Liver (tissue), 7 donors: ENCODE measurements at regions not wholly inside any gene's neighbourhood (a gene's known extent, or its start where the extent isn't known, plus 50 kb on each side); places are given as distances from the start of the nearest gene placed in this dataset.

Source experiments
- DNase-seq: peaks from one replicate; pipeline ENCODE4 v3.0.0-alpha.2; 2017; ENCODE audit warnings: low spot score
- H3K27ac ChIP-seq, 2 donors: one replicate each; pipeline ENCODE4 v1.7.0; 2013; ENCODE audit warnings: inconsistent platforms in 2 of 2, low read length in 2 of 2, control low read depth in 1 of 2, low read depth in 1 of 2, mild to moderate bottlenecking in 1 of 2
- H3K27me3 ChIP-seq, 4 donors: one replicate each; pipeline versions ENCODE4 v1.6.1 to v1.7.0; 2013; ENCODE audit warnings: low read length in 3 of 4, inconsistent platforms in 1 of 4, mild to moderate bottlenecking in 1 of 4, moderate library complexity in 1 of 4; ENCODE audit not compliant: control insufficient read depth in 4 of 4, insufficient read depth in 4 of 4
- H3K36me3 ChIP-seq, 4 donors: one replicate each; pipeline versions ENCODE4 v1.6.1 to v1.7.0; 2013; ENCODE audit warnings: low read length in 3 of 4, mild to moderate bottlenecking in 3 of 4, low read depth in 1 of 4, moderate library complexity in 1 of 4; ENCODE audit not compliant: control insufficient read depth in 4 of 4, insufficient read depth in 3 of 4
- H3K4me1 ChIP-seq, 4 donors: one replicate each; pipeline versions ENCODE4 v1.6.1 to v1.7.0; 2013; ENCODE audit warnings: low read length in 3 of 4, mild to moderate bottlenecking in 3 of 4, moderate library complexity in 1 of 4; ENCODE audit not compliant: control insufficient read depth in 4 of 4, insufficient read depth in 4 of 4
- H3K4me3 ChIP-seq, 3 donors: one replicate each; pipeline versions ENCODE4 v1.6.1 to v1.7.0; 2013; ENCODE audit warnings: low read length in 3 of 3, control low read depth in 1 of 3, low read depth in 1 of 3, mild to moderate bottlenecking in 1 of 3
- H3K9ac ChIP-seq, 2 donors: one replicate each; pipeline ENCODE4 v1.7.0; 2013; ENCODE audit warnings: low read length in 2 of 2, mild to moderate bottlenecking in 2 of 2, moderate library complexity in 2 of 2, control low read depth in 1 of 2, low read depth in 1 of 2
- H3K9me3 ChIP-seq, 4 donors: one replicate each; pipeline versions ENCODE4 v1.6.1 to v1.7.0; 2013; ENCODE audit warnings: low read length in 3 of 4; ENCODE audit not compliant: control insufficient read depth in 4 of 4
- EGR1 ChIP-seq, 2 donors: IDR thresholded peaks; 2 replicates each; pipeline ENCODE4 v1.6.1; 2016 to 2018; ENCODE audit warnings: antibody characterized with exemption in 2 of 2, low read depth in 2 of 2
- FOXA2 ChIP-seq: IDR thresholded peaks from 2 replicates; pipeline ENCODE4 v1.6.1; 2016; ENCODE audit warnings: antibody characterized with exemption
- GABPA ChIP-seq, 2 donors: IDR thresholded peaks in 1 of 2; conservative IDR thresholded peaks in 1 of 2; 2 replicates each; pipeline ENCODE4 v1.6.1; 2016; ENCODE audit warnings: antibody characterized with exemption in 2 of 2, mild to moderate bottlenecking in 1 of 2, moderate library complexity in 1 of 2
- HNF4A ChIP-seq, 2 donors: conservative IDR thresholded peaks; 2 replicates each; pipeline ENCODE4 v1.6.1; 2016; ENCODE audit warnings: antibody characterized with exemption in 2 of 2, mild to moderate bottlenecking in 2 of 2
- HNF4G ChIP-seq: IDR thresholded peaks from 2 replicates; pipeline ENCODE4 v1.6.1; 2016; ENCODE audit warnings: antibody characterized with exemption
- JUND ChIP-seq, 2 donors: IDR thresholded peaks; 2 replicates each; pipeline ENCODE4 v1.6.1; 2016; ENCODE audit warnings: antibody characterized with exemption in 2 of 2
- MAX ChIP-seq: IDR thresholded peaks from 2 replicates; pipeline ENCODE4 v1.6.1; 2016; ENCODE audit warnings: antibody characterized with exemption
- NR2F2 ChIP-seq: IDR thresholded peaks from 2 replicates; pipeline ENCODE4 v1.6.1; 2016; ENCODE audit warnings: antibody characterized with exemption
- RAD21 ChIP-seq, 2 donors: IDR thresholded peaks; 2 replicates each; pipeline ENCODE4 v1.6.1; 2016; ENCODE audit warnings: antibody characterized with exemption in 2 of 2, mild to moderate bottlenecking in 2 of 2
- REST ChIP-seq: IDR thresholded peaks from 2 replicates; pipeline ENCODE4 v1.6.1; 2016; ENCODE audit warnings: antibody characterized with exemption, mild to moderate bottlenecking
- SP1 ChIP-seq: IDR thresholded peaks from 2 replicates; pipeline ENCODE4 v1.6.1; 2018; ENCODE audit warnings: antibody characterized with exemption, mild to moderate bottlenecking
- YY1 ChIP-seq: IDR thresholded peaks from 2 replicates; pipeline ENCODE4 v1.6.1; 2016; ENCODE audit warnings: antibody characterized with exemption, mild to moderate bottlenecking
- ZBTB33 ChIP-seq: IDR thresholded peaks from 2 replicates; pipeline ENCODE4 v1.6.1; 2016; ENCODE audit warnings: antibody characterized with exemption
- TF ChIP-seq, protein P1 (sequence below): fragments of 150-350 bp; IDR thresholded peaks from 2 replicates; pipeline ENCODE4 v1.5.1; 2017; ENCODE audit warnings: improper control_type of control experiment, low read depth, low read length; ENCODE audit not compliant: missing input control
- TF ChIP-seq, protein P2 (sequence below): IDR thresholded peaks from 2 replicates; pipeline ENCODE4 v1.6.1; 2016; ENCODE audit warnings: antibody characterized with exemption
- donor health status: healthy.
- donor health status: healthy.
- donor health status: healthy.
- donor health status: healthy.

GRCh38 chr3:88209356-88209755 lies 59.6 kb downstream of the C3orf38 start:
- peaks cover 0 to 5% (median 0%) of the 10 kb centered on the region in 4 donors for H3K27me3 ChIP-seq
- no peak overlapping the region for H3K4me3 ChIP-seq
- H3K9me3 ChIP-seq, result no peaks in the 10 kb centered on the region
- H3K9ac ChIP-seq, result no peak overlapping the region
- H3K36me3 ChIP-seq, result no peaks in the 10 kb centered on the region
- TF ChIP-seq RAD21 (IDR thresholded peaks at IDR 0.05), result no peak
- TF ChIP-seq HNF4G, result no peak
- TF ChIP-seq, protein P1, sequence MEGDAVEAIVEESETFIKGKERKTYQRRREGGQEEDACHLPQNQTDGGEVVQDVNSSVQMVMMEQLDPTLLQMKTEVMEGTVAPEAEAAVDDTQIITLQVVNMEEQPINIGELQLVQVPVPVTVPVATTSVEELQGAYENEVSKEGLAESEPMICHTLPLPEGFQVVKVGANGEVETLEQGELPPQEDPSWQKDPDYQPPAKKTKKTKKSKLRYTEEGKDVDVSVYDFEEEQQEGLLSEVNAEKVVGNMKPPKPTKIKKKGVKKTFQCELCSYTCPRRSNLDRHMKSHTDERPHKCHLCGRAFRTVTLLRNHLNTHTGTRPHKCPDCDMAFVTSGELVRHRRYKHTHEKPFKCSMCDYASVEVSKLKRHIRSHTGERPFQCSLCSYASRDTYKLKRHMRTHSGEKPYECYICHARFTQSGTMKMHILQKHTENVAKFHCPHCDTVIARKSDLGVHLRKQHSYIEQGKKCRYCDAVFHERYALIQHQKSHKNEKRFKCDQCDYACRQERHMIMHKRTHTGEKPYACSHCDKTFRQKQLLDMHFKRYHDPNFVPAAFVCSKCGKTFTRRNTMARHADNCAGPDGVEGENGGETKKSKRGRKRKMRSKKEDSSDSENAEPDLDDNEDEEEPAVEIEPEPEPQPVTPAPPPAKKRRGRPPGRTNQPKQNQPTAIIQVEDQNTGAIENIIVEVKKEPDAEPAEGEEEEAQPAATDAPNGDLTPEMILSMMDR, result no peak
- no peak for TF ChIP-seq ZBTB33
- TF ChIP-seq EGR1 (IDR thresholded peaks at IDR 0.05; ENCODE audit: low read depth in 2 of 2), result no peak
- no peak for TF ChIP-seq NR2F2
- no peak for TF ChIP-seq SP1
- TF ChIP-seq, protein P2, sequence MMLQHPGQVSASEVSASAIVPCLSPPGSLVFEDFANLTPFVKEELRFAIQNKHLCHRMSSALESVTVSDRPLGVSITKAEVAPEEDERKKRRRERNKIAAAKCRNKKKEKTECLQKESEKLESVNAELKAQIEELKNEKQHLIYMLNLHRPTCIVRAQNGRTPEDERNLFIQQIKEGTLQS, result no peak
- no peak for TF ChIP-seq YY1
- TF ChIP-seq GABPA (IDR thresholded peaks at IDR 0.05 in 1 of 2, conservative IDR thresholded peaks at IDR 0.05 in 1 of 2), result no peak
- TF ChIP-seq JUND (IDR thresholded peaks at IDR 0.05), result no peak
- no peak for TF ChIP-seq MAX
- TF ChIP-seq REST, result no peak
- no peak for TF ChIP-seq HNF4A (conservative IDR thresholded peaks at IDR 0.05)
- TF ChIP-seq FOXA2, result no peak
- H3K4me1 ChIP-seq, result no peaks in the 10 kb centered on the region
- DNase-seq, result no peak
- H3K27ac ChIP-seq, result no peak overlapping the region
